SU-DHL-6 (cell line): ENCODE measurements at regions not wholly inside any gene's neighbourhood (a gene's known extent, or its start where the extent isn't known, plus 50 kb on each side); places are given as distances from the start of the nearest gene placed in this dataset.

Source experiments
- H2AFZ ChIP-seq: fragments of 200-600 bp; sonication (generic); 2 replicates; pipeline ENCODE4 v1.6.1; 2014; ENCODE audit warnings: low read depth, mild to moderate bottlenecking, moderate library complexity, mixed read lengths, antibody characterized with exemption, low read length; ENCODE audit not compliant: severe bottlenecking
- H3F3A ChIP-seq: fragments of 200-600 bp; shearing (Covaris generic); 2 replicates; pipeline ENCODE4 v1.6.0; 2016; ENCODE audit warnings: antibody characterized with exemption, mild to moderate bottlenecking; ENCODE audit not compliant: insufficient read depth
- H3K27ac ChIP-seq: fragments of 200-600 bp; sonication (generic); 2 replicates; pipeline ENCODE4 v1.5.1; 2016; ENCODE audit warnings: low read depth, mild to moderate bottlenecking, low read length, moderate library complexity, mixed read lengths
- H3K27me3 ChIP-seq: fragments of 200-600 bp; sonication (generic), shearing (Covaris generic); 2 replicates; pipeline ENCODE4 v1.6.0; 2014; ENCODE audit warnings: mild to moderate bottlenecking, low read length
- H3K36me3 ChIP-seq: fragments of 200-600 bp; sonication (generic); 2 replicates; pipeline ENCODE4 v1.6.1; 2014; ENCODE audit warnings: mild to moderate bottlenecking, low read length, mixed read lengths
- H3K4me2 ChIP-seq: fragments of 300-600, 200-600 bp; shearing (Covaris generic), sonication (generic); 2 replicates; pipeline ENCODE4 v1.6.0; 2014; ENCODE audit warnings: low read length, low read depth, mild to moderate bottlenecking; ENCODE audit not compliant: poor library complexity, severe bottlenecking
- H3K4me3 ChIP-seq: fragments of 200-600 bp; sonication (generic); 2 replicates; pipeline ENCODE4 v1.5.1; 2014; ENCODE audit warnings: antibody characterized with exemption, low read length, mild to moderate bottlenecking, mixed read lengths; ENCODE audit not compliant: insufficient read depth, poor library complexity, severe bottlenecking
- H3K79me2 ChIP-seq: fragments of 200-600 bp; sonication (generic); 2 replicates; pipeline ENCODE4 v1.6.1; 2014; ENCODE audit warnings: mild to moderate bottlenecking, low read length, moderate library complexity; ENCODE audit not compliant: insufficient read depth
- H3K9ac ChIP-seq: fragments of 200-600 bp; sonication (generic); 2 replicates; pipeline ENCODE4 v1.7.0; 2014; ENCODE audit warnings: mild to moderate bottlenecking, low read length
- H3K9me2 ChIP-seq: fragments of 200-600 bp; sonication (generic); replicated peaks from 2 replicates; pipeline ENCODE4 v1.6.1; 2014; ENCODE audit warnings: low read length; ENCODE audit not compliant: insufficient read depth
- H3K9me3 ChIP-seq: fragments of 200-600 bp; sonication (generic); 2 replicates; pipeline ENCODE4 v1.6.1; 2014; ENCODE audit warnings: low read length, mixed read lengths; ENCODE audit not compliant: insufficient read depth
- H4K20me1 ChIP-seq: fragments of 200-600 bp; sonication (generic); 2 replicates; pipeline ENCODE4 v1.6.1; 2014; ENCODE audit warnings: low read depth, mild to moderate bottlenecking, antibody characterized with exemption, low read length, moderate library complexity, mixed read lengths
- EZH2phosphoT487 ChIP-seq: fragments of 200-600 bp; sonication (generic), shearing (Covaris generic); conservative IDR thresholded peaks from 2 replicates; pipeline ENCODE4 v1.6.1; 2018; ENCODE audit warnings: mild to moderate bottlenecking, antibody characterized with exemption, low read length, moderate library complexity, mixed read lengths
- TF ChIP-seq, protein P1 (sequence below): fragments of 200-600 bp; sonication (generic); IDR thresholded peaks from one replicate; pipeline ENCODE4 v1.5.1; 2017; ENCODE audit warnings: antibody characterized with exemption, mild to moderate bottlenecking, low read length, moderate library complexity; ENCODE audit not compliant: insufficient read depth, poor library complexity, severe bottlenecking

DNA sequence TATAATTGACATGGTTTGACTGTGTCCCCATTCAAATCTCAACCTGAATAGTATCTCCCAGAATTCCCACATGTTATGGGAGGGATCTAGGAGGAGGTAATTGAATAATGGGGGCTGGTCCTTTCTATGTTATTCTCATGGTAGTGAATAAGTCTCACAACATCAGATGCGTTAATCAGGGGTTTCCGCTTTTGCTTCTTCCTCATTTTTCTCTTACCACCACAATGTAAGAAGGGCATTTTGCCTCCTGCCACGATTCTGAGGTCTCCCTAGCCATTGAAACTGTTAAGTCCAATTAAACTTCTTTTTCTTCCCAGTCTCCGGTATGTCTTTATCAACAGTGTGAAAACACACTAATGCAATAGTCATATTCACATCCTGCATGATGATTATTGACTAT lies 1073.3 kb upstream of the CDH2 start:
- no peak for TF ChIP-seq EZH2phosphoT487
- TF ChIP-seq, protein P1, sequence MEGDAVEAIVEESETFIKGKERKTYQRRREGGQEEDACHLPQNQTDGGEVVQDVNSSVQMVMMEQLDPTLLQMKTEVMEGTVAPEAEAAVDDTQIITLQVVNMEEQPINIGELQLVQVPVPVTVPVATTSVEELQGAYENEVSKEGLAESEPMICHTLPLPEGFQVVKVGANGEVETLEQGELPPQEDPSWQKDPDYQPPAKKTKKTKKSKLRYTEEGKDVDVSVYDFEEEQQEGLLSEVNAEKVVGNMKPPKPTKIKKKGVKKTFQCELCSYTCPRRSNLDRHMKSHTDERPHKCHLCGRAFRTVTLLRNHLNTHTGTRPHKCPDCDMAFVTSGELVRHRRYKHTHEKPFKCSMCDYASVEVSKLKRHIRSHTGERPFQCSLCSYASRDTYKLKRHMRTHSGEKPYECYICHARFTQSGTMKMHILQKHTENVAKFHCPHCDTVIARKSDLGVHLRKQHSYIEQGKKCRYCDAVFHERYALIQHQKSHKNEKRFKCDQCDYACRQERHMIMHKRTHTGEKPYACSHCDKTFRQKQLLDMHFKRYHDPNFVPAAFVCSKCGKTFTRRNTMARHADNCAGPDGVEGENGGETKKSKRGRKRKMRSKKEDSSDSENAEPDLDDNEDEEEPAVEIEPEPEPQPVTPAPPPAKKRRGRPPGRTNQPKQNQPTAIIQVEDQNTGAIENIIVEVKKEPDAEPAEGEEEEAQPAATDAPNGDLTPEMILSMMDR = no peak
- H4K20me1 ChIP-seq = no peaks in the 10 kb centered on the region
- no peak overlapping the region for H3K27ac ChIP-seq
- H3K9me2 ChIP-seq = no peaks in the 10 kb centered on the region
- no peaks in the 10 kb centered on the region for H3K79me2 ChIP-seq
- H3K4me2 ChIP-seq = no peak overlapping the region
- H3K36me3 ChIP-seq = no peaks in the 10 kb centered on the region
- no peaks in the 10 kb centered on the region for H3K27me3 ChIP-seq
- H3K9me3 ChIP-seq = no peaks in the 10 kb centered on the region
- no peak overlapping the region for H2AFZ ChIP-seq
- H3K9ac ChIP-seq = no peak overlapping the region
- no peak overlapping the region for H3K4me3 ChIP-seq
- no peaks in the 10 kb centered on the region for H3F3A ChIP-seq

DNA sequence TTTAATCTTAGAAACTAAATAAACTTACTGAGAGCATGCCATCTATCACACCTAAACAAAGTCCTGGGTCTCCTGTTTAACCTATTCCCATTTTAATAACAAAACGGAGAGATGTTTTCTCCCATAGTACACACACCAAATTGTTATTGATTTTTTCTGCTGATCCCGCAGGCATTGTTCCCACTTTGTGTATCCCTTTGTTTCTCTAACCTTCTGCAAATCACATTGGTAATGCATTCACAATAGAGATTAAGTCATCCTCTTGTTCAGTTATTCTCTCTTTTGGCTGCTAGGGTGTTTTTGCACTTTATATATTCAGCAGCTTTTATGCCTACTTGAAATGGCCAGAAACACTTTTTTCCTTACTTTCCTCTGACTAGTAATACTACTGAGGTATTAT lies 1071.9 kb upstream of the CDH2 start:
- TF ChIP-seq EZH2phosphoT487 = no peak
- TF ChIP-seq, protein P1 = no peak
- H3K4me2 ChIP-seq = no peak overlapping the region
- no peaks in the 10 kb centered on the region for H3F3A ChIP-seq
- no peak overlapping the region for H3K4me3 ChIP-seq
- no peaks in the 10 kb centered on the region for H3K9me3 ChIP-seq
- H3K79me2 ChIP-seq = no peaks in the 10 kb centered on the region
- no peak overlapping the region for H3K9ac ChIP-seq
- H3K27me3 ChIP-seq = no peaks in the 10 kb centered on the region
- H2AFZ ChIP-seq = no peak overlapping the region
- no peaks in the 10 kb centered on the region for H3K36me3 ChIP-seq
- H3K27ac ChIP-seq = no peak overlapping the region
- H3K9me2 ChIP-seq = no peaks in the 10 kb centered on the region
- no peaks in the 10 kb centered on the region for H4K20me1 ChIP-seq

DNA sequence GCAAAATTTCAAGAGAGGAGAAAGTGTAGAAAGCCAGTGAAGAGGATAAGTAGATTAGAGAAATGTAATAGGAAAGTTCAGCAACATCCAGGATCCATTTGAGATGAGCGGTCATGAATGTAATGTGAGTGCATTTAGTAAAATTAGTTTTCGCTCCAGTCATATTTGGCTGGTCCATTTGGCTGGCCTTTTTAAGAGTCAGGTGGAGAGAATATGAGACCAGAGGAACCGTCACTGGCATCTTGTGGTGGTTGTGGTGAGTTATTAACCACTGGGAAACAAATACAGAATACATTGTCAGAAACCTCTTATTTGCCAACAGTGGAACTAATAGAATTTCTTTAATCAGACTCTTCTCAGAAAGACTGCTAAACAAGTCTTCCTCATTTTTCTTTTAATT lies 1064.3 kb upstream of the CDH2 start:
- Histone ChIP-seq H3K9ac (no peak overlapping the region), H3K36me3 (no peaks in the 10 kb centered on the region), H3F3A (no peaks in the 10 kb centered on the region), H3K27ac (no peak overlapping the region), H3K79me2 (no peaks in the 10 kb centered on the region), H3K4me3 (no peak overlapping the region), H3K4me2 (no peak overlapping the region), H3K9me3 (no peaks in the 10 kb centered on the region), H2AFZ (no peak overlapping the region), H3K27me3 (no peaks in the 10 kb centered on the region), H3K9me2 (no peaks in the 10 kb centered on the region), H4K20me1 (no peaks in the 10 kb centered on the region)
- TF ChIP-seq, protein P1 = no peak
- TF ChIP-seq EZH2phosphoT487 = no peak

DNA sequence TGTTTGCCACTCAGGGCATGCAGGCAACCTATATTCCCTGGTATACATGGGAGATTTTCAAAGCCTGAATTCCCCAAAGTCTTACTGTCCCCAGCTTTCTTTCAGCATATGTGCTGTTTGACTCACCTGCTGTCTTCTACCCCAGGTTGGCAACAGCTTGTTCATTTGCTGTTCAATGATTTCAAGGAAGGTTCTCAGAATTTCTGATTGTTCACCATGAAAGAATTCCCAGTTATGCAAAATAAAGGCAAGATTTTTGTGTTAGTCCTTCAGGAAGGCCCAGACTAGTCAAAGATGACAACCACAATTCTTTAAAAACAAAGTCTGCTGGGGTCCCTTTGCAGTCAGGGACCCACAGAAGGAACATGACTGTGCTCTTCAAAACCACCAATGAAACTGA lies 1057.8 kb upstream of the CDH2 start:
- no peak overlapping the region for H3K9ac ChIP-seq
- H4K20me1 ChIP-seq = no peaks in the 10 kb centered on the region
- no peak overlapping the region for H3K4me2 ChIP-seq
- H3K27ac ChIP-seq = no peak overlapping the region
- no peak overlapping the region for H2AFZ ChIP-seq
- H3K36me3 ChIP-seq = no peaks in the 10 kb centered on the region
- TF ChIP-seq, protein P1 = no peak
- TF ChIP-seq EZH2phosphoT487 = no peak
- H3K79me2 ChIP-seq = no peaks in the 10 kb centered on the region
- no peaks in the 10 kb centered on the region for H3F3A ChIP-seq
- no peaks in the 10 kb centered on the region for H3K9me2 ChIP-seq
- H3K4me3 ChIP-seq = no peak overlapping the region
- no peaks in the 10 kb centered on the region for H3K27me3 ChIP-seq
- 0 out of 2 replicates have a peak, but pooled peaks cover 9% of the 10 kb centered on the region for H3K9me3 ChIP-seq
